B cell (primary cell): ENCODE measurements at regions not wholly inside any gene's neighbourhood (a gene's known extent, or its start where the extent isn't known, plus 50 kb on each side); places are given as distances from the start of the nearest gene placed in this dataset.

Experiments used
- ATAC-seq: fragments of 200-7000 bp; cut with Tn5 transposase; one replicate; pipeline ENCODE4 v1.10.0; 2021; ENCODE audit warnings: low read depth, mild to moderate bottlenecking, moderate number of reproducible peaks, moderate library complexity
- CTCF ChIA-PET: fragments of 350-600 bp; sonication (Branson Sonifier 250); formaldehyde crosslinking; loops from one replicate; lab custom pipeline; 2021; ENCODE audit warnings: antibody characterized with exemption, inconsistent platforms; lab: Charles Lee
- POLR2A ChIA-PET: fragments of 350-600 bp; sonication (Branson Sonifier 250); formaldehyde crosslinking; loops from one replicate; lab custom pipeline; 2021; ENCODE audit warnings: antibody characterized with exemption; lab: Charles Lee
- DNase-seq: peaks from one replicate; pipeline ENCODE4 v3.0.0; 2013
- H2AFZ ChIP-seq: 2 replicates; pipeline ENCODE4 v1.6.1; 2012; ENCODE audit warnings: mild to moderate bottlenecking, low read depth, low read length; ENCODE audit not compliant: insufficient read depth, poor library complexity, severe bottlenecking
- H3K27ac ChIP-seq, 2 donors: 1 replicate in 1 of 2; 2 replicates in 1 of 2; pipeline ENCODE4 v1.5.1; 2012 to 2013; ENCODE audit warnings: low read length in 2 of 2, mild to moderate bottlenecking in 2 of 2, moderate library complexity in 1 of 2
- H3K27me3 ChIP-seq, 4 experiments: fragments of 200-600 bp in 1 of 4; sonication (generic) in 1 of 4; replicated peaks in 1 of 4; 1 replicate in 2 of 4; 2 replicates in 2 of 4; pipeline versions ENCODE4 v1.6.1 to v1.7.0; 2013 to 2016; ENCODE audit warnings: low read length in 3 of 4, mild to moderate bottlenecking in 2 of 4, mixed read lengths in 1 of 4, moderate library complexity in 1 of 4; ENCODE audit not compliant: insufficient read depth in 4 of 4, control insufficient read depth in 3 of 4; ENCODE audit errors: control extremely low read depth in 1 of 4
- H3K36me3 ChIP-seq, 2 experiments: replicated peaks in 1 of 2; 1 replicate in 1 of 2; 2 replicates in 1 of 2; pipeline versions ENCODE4 v1.6.1 to v1.7.1; 2013; ENCODE audit warnings: low read length in 1 of 2; ENCODE audit not compliant: insufficient read depth in 2 of 2, control insufficient read depth in 1 of 2; ENCODE audit errors: control extremely low read depth in 1 of 2, extremely low read depth in 1 of 2
- H3K4me1 ChIP-seq, 2 donors: fragments of 200-600 bp in 1 of 2; sonication (generic) in 1 of 2; 1 replicate in 1 of 2; 2 replicates in 1 of 2; pipeline versions ENCODE4 v1.5.1 to v1.6.1; 2013 to 2017; ENCODE audit warnings: low read length in 2 of 2; ENCODE audit not compliant: control insufficient read depth in 2 of 2, insufficient read depth in 2 of 2
- H3K4me2 ChIP-seq: replicated peaks from 2 replicates; pipeline ENCODE3; 2012; ENCODE audit warnings: mild to moderate bottlenecking, low read depth, low read length; ENCODE audit not compliant: poor library complexity, severe bottlenecking
- H3K4me3 ChIP-seq, 5 experiments: fragments of 200-600 bp in 1 of 5; sonication (generic) in 1 of 5; 1 replicate in 3 of 5; 2 replicates in 2 of 5; pipeline versions ENCODE4 v1.5.1 to v1.7.0; 2011 to 2016; ENCODE audit warnings: low read length in 4 of 5, mild to moderate bottlenecking in 4 of 5, low read depth in 2 of 5, control low read depth in 1 of 5, moderate library complexity in 1 of 5; ENCODE audit not compliant: insufficient read depth in 1 of 5; ENCODE audit errors: control extremely low read depth in 1 of 5, extremely low read depth in 1 of 5
- H3K79me2 ChIP-seq: fragments of 200-600 bp; sonication (generic); one replicate; pipeline ENCODE4 v1.6.0; 2016; ENCODE audit warnings: low read length; ENCODE audit not compliant: control insufficient read depth, insufficient read depth
- H3K9ac ChIP-seq: fragments of 200-600 bp; sonication (generic); 2 replicates; pipeline ENCODE4 v1.6.1; 2017; ENCODE audit warnings: mild to moderate bottlenecking, low read length, moderate library complexity
- H3K9me3 ChIP-seq, 3 donors: one replicate each; pipeline versions ENCODE4 v1.6.1 to v1.7.1; 2013; ENCODE audit warnings: low read length in 2 of 3; ENCODE audit not compliant: control insufficient read depth in 2 of 3, insufficient read depth in 1 of 3; ENCODE audit errors: control extremely low read depth in 1 of 3
- H4K20me1 ChIP-seq: 2 replicates; pipeline ENCODE4 v1.6.0; 2012; ENCODE audit warnings: mild to moderate bottlenecking, low read length; ENCODE audit not compliant: insufficient read depth, control insufficient read depth, poor library complexity, severe bottlenecking
- H3K27ac Mint-ChIP-seq: one replicate; pipeline ENCODE4 v1.8.0; 2021; ENCODE audit warnings: mixed read lengths
- H3K27me3 Mint-ChIP-seq: one replicate; pipeline ENCODE4 v1.8.0; 2021; ENCODE audit warnings: mixed read lengths
- H3K4me1 Mint-ChIP-seq: one replicate; pipeline ENCODE4 v1.8.0; 2021; ENCODE audit warnings: mixed read lengths
- H3K4me3 Mint-ChIP-seq: one replicate; pipeline ENCODE4 v1.8.0; 2021; ENCODE audit warnings: mixed read lengths
- H3K9me3 Mint-ChIP-seq: one replicate; pipeline ENCODE4 v1.8.0; 2022; ENCODE audit warnings: mixed read lengths; ENCODE audit not compliant: insufficient read depth
- EZH2 ChIP-seq: IDR thresholded peaks from 2 replicates; pipeline ENCODE4 v1.6.1; 2012; ENCODE audit warnings: borderline replicate concordance, low read depth, mild to moderate bottlenecking, moderate library complexity, low read length; ENCODE audit not compliant: insufficient read depth, poor library complexity, severe bottlenecking
- WGBS: methylation state at CpG from one replicate; pipeline ENCODE4 v1.1.5; 2013; ENCODE audit warnings: missing lambda C conversion rate; ENCODE audit not compliant: insufficient coverage; 5-methylcytosine and 5-hydroxymethylcytosine counted together
- intact Hi-C: fragments of 100-400 bp; cut with micrococcal nuclease; formaldehyde crosslinking; loops from one replicate; pipeline ENCODE4 v1.10.0; 2022
- TF ChIP-seq, protein P1 (sequence below): fragments of 200-600 bp; IDR thresholded peaks from one replicate; pipeline ENCODE4 v1.8.0; 2022; ENCODE audit warnings: antibody characterized with exemption, mild to moderate bottlenecking

DNA sequence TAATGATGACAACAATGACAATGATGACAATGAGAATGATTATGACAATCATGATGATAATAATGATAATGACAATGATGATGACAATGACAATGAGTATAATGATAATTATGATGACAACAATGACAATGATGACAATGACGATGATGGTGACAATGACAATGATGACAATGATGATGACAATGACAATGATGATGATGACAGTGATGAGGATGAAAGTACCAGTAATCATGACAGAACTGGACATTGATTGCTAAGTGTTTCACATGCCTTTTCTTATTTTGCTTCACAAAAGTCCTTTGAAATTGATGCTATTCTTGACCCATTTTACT lies 1106.0 kb upstream of the AUTS2 start:
- H3K4me1 ChIP-seq = no peaks in the 10 kb centered on the region
- H3K79me2 ChIP-seq = no peaks in the 10 kb centered on the region
- peaks cover 0 to 11% (median 2%) of the 10 kb centered on the region in 3 donors for H3K9me3 ChIP-seq
- no peak for TF ChIP-seq EZH2
- TF ChIP-seq, protein P1, sequence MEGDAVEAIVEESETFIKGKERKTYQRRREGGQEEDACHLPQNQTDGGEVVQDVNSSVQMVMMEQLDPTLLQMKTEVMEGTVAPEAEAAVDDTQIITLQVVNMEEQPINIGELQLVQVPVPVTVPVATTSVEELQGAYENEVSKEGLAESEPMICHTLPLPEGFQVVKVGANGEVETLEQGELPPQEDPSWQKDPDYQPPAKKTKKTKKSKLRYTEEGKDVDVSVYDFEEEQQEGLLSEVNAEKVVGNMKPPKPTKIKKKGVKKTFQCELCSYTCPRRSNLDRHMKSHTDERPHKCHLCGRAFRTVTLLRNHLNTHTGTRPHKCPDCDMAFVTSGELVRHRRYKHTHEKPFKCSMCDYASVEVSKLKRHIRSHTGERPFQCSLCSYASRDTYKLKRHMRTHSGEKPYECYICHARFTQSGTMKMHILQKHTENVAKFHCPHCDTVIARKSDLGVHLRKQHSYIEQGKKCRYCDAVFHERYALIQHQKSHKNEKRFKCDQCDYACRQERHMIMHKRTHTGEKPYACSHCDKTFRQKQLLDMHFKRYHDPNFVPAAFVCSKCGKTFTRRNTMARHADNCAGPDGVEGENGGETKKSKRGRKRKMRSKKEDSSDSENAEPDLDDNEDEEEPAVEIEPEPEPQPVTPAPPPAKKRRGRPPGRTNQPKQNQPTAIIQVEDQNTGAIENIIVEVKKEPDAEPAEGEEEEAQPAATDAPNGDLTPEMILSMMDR = no peak
- no peak overlapping the region for H3K4me2 ChIP-seq
- POLR2A ChIA-PET = no interaction called here
- no peak overlapping the region for H3K4me3 Mint-ChIP-seq
- no peaks in the 10 kb centered on the region for H4K20me1 ChIP-seq
- no peak overlapping the region for H3K9ac ChIP-seq
- intact Hi-C loops = no loop called here
- H3K27me3 ChIP-seq = no peaks in the 10 kb centered on the region
- H3K27me3 Mint-ChIP-seq = no peaks in the 10 kb centered on the region
- no peak for DNase-seq
- H3K27ac Mint-ChIP-seq = no peak overlapping the region
- no peaks in the 10 kb centered on the region for H3K9me3 Mint-ChIP-seq
- 93% methylated on average over 1 of the region's 1 CpG for WGBS
- no peaks in the 10 kb centered on the region for H3K4me1 Mint-ChIP-seq
- H3K27ac ChIP-seq = no peak overlapping the region
- CTCF ChIA-PET = no interaction called here
- no peak overlapping the region for H3K4me3 ChIP-seq
- H2AFZ ChIP-seq = no peak overlapping the region
- H3K36me3 ChIP-seq = no peaks in the 10 kb centered on the region
- ATAC-seq = no peak

DNA sequence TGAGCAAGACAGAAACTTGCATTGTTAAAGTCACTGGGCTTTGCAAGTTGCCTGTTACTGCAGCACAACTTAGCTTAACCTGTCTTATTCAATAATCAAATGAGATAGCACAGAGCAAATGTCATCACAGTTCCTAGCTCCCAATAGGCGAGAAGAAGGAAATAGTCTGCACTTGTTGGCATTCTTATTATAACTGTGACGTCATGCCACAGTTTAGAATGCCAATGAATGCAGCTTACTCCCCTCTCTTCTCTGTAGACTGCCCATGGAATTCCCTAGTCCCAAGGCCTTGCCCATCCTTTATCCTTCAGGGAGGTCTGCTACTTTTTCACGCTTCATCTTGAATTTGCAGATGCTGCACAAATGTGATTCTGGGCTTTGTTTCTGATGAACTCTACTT lies 1094.9 kb upstream of the AUTS2 start:
- POLR2A ChIA-PET = no interaction called here
- peaks cover 0 to 33% (median 0%) of the 10 kb centered on the region in 3 donors for H3K9me3 ChIP-seq
- CTCF ChIA-PET = no interaction called here
- ATAC-seq (no peak), DNase-seq (no peak)
- Mint-ChIP-seq H3K27ac (no peak overlapping the region), H3K4me1 (no peaks in the 10 kb centered on the region), H3K4me3 (no peak overlapping the region), H3K9me3 (peaks cover 5% of the 10 kb centered on the region), H3K27me3 (no peaks in the 10 kb centered on the region)
- WGBS = 93% methylated on average over 3 of the region's 3 CpGs
- H2AFZ ChIP-seq = no peak overlapping the region
- H3K4me3 ChIP-seq = no peak overlapping the region
- intact Hi-C loops = no loop called here
- H3K27me3 ChIP-seq = no peaks in the 10 kb centered on the region
- H3K4me1 ChIP-seq = no peaks in the 10 kb centered on the region
- H3K4me2 ChIP-seq = no peak overlapping the region
- H3K9ac ChIP-seq = no peak overlapping the region
- H3K36me3 ChIP-seq = no peaks in the 10 kb centered on the region
- no peaks in the 10 kb centered on the region for H4K20me1 ChIP-seq
- no peaks in the 10 kb centered on the region for H3K79me2 ChIP-seq
- H3K27ac ChIP-seq = no peak overlapping the region
- TF ChIP-seq, protein P1 = no peak
- TF ChIP-seq EZH2 = no peak
